ENCODE measurements at regions not wholly inside any gene's neighbourhood (a gene's known extent, or its start where the extent isn't known, plus 50 kb on each side); places are given as distances from the start of the nearest gene placed in this dataset.

- peaks cover 0 to 15% (median 9%) of the 10 kb centered on the region in 8 donors for H3K9me3 ChIP-seq
- no peaks in the 10 kb centered on the region for H3K27me3 ChIP-seq (replicated peaks in 1 of 7)
- no peaks in the 10 kb centered on the region for H3K36me3 ChIP-seq
- TF ChIP-seq CTCF (IDR thresholded peaks at IDR 0.05 in 8 of 11, conservative IDR thresholded peaks at IDR 0.05 in 3 of 11): no peak
- no peak for TF ChIP-seq POLR2A (IDR thresholded peaks at IDR 0.05)
- no peak for TF ChIP-seq POLR2AphosphoS5 (IDR thresholded peaks at IDR 0.05)
- H3K27ac ChIP-seq: no peak overlapping the region
- 80 to 88% (median 85%) methylated on average over 13 of the region's 13 CpGs for WGBS, 5 donors
- DNase-seq: peak; percentile 56
- intact Hi-C loops (cut with DNase I; ENCODE audit: low total_unique reads): no loop called here
- no peaks in the 10 kb centered on the region for H3K4me1 ChIP-seq
- no peak overlapping the region for H3K4me3 ChIP-seq
Observed at GRCh38 chr3:96753124-96753523, 61.3 kb upstream of the EPHA6 start.

GRCh38 chr3:96754128-96754527 is 60.3 kb upstream of the EPHA6 start:
- 60 to 73% (median 67%) methylated on average over 3 to 5 of the region's 5 CpGs for WGBS, 5 donors
- peak; percentile 64 for DNase-seq
- no peaks in the 10 kb centered on the region for H3K4me1 ChIP-seq
- no peak overlapping the region for H3K27ac ChIP-seq
- no peak overlapping the region for H3K4me3 ChIP-seq
- H3K36me3 ChIP-seq: no peaks in the 10 kb centered on the region
- no peak for TF ChIP-seq POLR2A (IDR thresholded peaks at IDR 0.05)
- TF ChIP-seq POLR2AphosphoS5 (IDR thresholded peaks at IDR 0.05): no peak
- no peak for TF ChIP-seq CTCF (IDR thresholded peaks at IDR 0.05 in 8 of 11, conservative IDR thresholded peaks at IDR 0.05 in 3 of 11)
- no peaks in the 10 kb centered on the region for H3K27me3 ChIP-seq (replicated peaks in 1 of 7)
- intact Hi-C loops (cut with DNase I; ENCODE audit: low total_unique reads): no loop called here
- peaks cover 0 to 15% (median 9%) of the 10 kb centered on the region in 8 donors for H3K9me3 ChIP-seq

DNA sequence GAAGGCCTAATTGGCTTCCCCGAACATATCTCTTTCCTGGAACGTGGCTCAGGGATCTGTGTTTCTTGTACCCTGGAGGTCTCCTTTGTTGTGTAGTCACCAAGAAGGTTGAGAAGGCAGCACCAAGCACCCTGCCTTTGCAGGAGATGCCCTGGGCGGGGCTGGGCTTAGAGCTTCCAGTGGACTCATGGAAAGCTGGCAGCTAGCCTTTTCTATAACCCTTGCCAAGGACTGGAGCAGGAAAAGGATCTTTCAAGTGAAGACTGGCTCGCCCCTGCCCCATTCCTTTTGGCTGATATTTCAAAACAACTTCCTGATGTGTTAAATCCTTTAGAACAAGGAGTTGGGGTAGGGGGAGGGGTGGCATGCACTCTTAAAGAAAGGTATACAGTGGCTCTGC is 58.9 kb upstream of the EPHA6 start:
- intact Hi-C loops (cut with DNase I; ENCODE audit: low total_unique reads): no loop called here
- TF ChIP-seq POLR2A (IDR thresholded peaks at IDR 0.05): no peak
- TF ChIP-seq POLR2AphosphoS5 (IDR thresholded peaks at IDR 0.05): no peak
- no peak for TF ChIP-seq CTCF (IDR thresholded peaks at IDR 0.05 in 8 of 11, conservative IDR thresholded peaks at IDR 0.05 in 3 of 11)

DNA sequence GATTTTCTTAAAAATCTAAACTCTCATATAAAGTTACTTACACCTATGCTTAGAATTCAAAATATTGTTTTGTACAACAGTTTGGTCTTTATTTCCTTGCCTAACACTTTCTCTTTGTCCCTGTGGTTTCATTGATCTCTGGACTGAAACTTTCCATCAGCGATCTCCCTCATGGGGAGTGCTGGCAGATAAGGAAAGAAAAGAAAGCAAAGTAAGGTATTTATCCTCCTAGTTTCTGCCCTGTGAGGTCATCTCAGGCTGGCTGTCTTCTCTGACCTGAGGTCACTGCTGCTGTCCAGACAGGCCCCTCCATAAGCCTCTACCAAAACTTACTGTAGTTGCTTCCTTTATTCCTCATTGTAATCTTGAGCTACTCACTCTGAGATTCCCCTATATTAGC is 57.9 kb upstream of the EPHA6 start:
- DNase-seq: no peak
- Histone ChIP-seq H3K4me3 (no peak overlapping the region), H3K27me3 (replicated peaks in 1 of 7) (no peaks in the 10 kb centered on the region), H3K36me3 (no peaks in the 10 kb centered on the region), H3K4me1 (no peaks in the 10 kb centered on the region), H3K27ac (no peak overlapping the region), H3K9me3 (peaks cover 0 to 3% (median 0%) of the 10 kb centered on the region in 8 donors)
- intact Hi-C loops (cut with DNase I; ENCODE audit: low total_unique reads): no loop called here
- TF ChIP-seq POLR2AphosphoS5 (IDR thresholded peaks at IDR 0.05) (no peak), POLR2A (IDR thresholded peaks at IDR 0.05) (no peak)
- WGBS, 5 donors: 67 to 77% (median 72%) methylated on average over 1 of the region's 1 CpG

More for the DNA sequence above, 58.9 kb upstream of the EPHA6 start:
- no peaks in the 10 kb centered on the region for H3K36me3 ChIP-seq
- DNase-seq: no peak
- H3K27me3 ChIP-seq (replicated peaks in 1 of 7): no peaks in the 10 kb centered on the region
- no peaks in the 10 kb centered on the region for H3K4me1 ChIP-seq
- H3K9me3 ChIP-seq: peaks cover 0 to 7% (median 3%) of the 10 kb centered on the region in 8 donors
- H3K27ac ChIP-seq: no peak overlapping the region
- H3K4me3 ChIP-seq: no peak overlapping the region
- WGBS, 5 donors: 67 to 82% (median 70%) methylated on average over 4 of the region's 4 CpGs

- WGBS, 5 donors: 79 to 85% (median 81%) methylated on average over 4 of the region's 4 CpGs
- Histone ChIP-seq H3K4me1 (no peaks in the 10 kb centered on the region), H3K36me3 (no peaks in the 10 kb centered on the region), H3K9me3 (peaks cover 0 to 9% (median 0%) of the 10 kb centered on the region in 8 donors), H3K27me3 (replicated peaks in 1 of 7) (no peaks in the 10 kb centered on the region), H3K4me3 (no peak overlapping the region), H3K27ac (no peak overlapping the region)
- DNase-seq: no peak
- intact Hi-C loops (cut with DNase I; ENCODE audit: low total_unique reads): no loop called here
- TF ChIP-seq POLR2A (IDR thresholded peaks at IDR 0.05): no peak
- no peak for TF ChIP-seq CTCF (IDR thresholded peaks at IDR 0.05 in 8 of 11, conservative IDR thresholded peaks at IDR 0.05 in 3 of 11)
- TF ChIP-seq POLR2AphosphoS5 (IDR thresholded peaks at IDR 0.05): no peak
Observed at GRCh38 chr3:96760956-96761355, 53.4 kb upstream of the EPHA6 start.

All from spleen (tissue), 11 donors.